ENCODE measurements at regions not wholly inside any gene's neighbourhood (a gene's known extent, or its start where the extent isn't known, plus 50 kb on each side); places are given as distances from the start of the nearest gene placed in this dataset.

GRCh38 chr14:28895389-28895788, 128.8 kb downstream of the FOXG1 start:
- Mint-ChIP-seq H3K36me3 (ENCODE audit: low read depth) (no peaks in the 10 kb centered on the region), H3K27ac (no peak overlapping the region), H3K27me3 (ENCODE audit: low read depth) (no peaks in the 10 kb centered on the region), H3K4me1 (ENCODE audit: low read depth) (no peaks in the 10 kb centered on the region), H3K4me3 (no peak overlapping the region), H3K9me3 (ENCODE audit: insufficient read depth) (no peaks in the 10 kb centered on the region)
- ChIA-PET CTCF (no interaction called here), POLR2A (no interaction called here)
- no peak for DNase-seq
- ATAC-seq = no peak

- H3K36me3 Mint-ChIP-seq (ENCODE audit: low read depth) = no peaks in the 10 kb centered on the region
- H3K27me3 Mint-ChIP-seq (ENCODE audit: low read depth) = no peaks in the 10 kb centered on the region
- POLR2A ChIA-PET = no interaction called here
- H3K4me1 Mint-ChIP-seq (ENCODE audit: low read depth) = no peaks in the 10 kb centered on the region
- DNase-seq (no peak), ATAC-seq (no peak)
- H3K27ac Mint-ChIP-seq = no peak overlapping the region
- H3K4me3 Mint-ChIP-seq = no peak overlapping the region
- H3K9me3 Mint-ChIP-seq (ENCODE audit: insufficient read depth) = no peaks in the 10 kb centered on the region
- CTCF ChIA-PET = no interaction called here
Observed at GRCh38 chr14:28896337-28896736, 129.8 kb downstream of the FOXG1 start.

GRCh38 chr14:28901631-28902030, 135.0 kb downstream of the FOXG1 start:
- DNase-seq (no peak), ATAC-seq (no peak)
- H3K4me3 Mint-ChIP-seq = no peak overlapping the region
- H3K4me1 Mint-ChIP-seq (ENCODE audit: low read depth) = no peaks in the 10 kb centered on the region
- POLR2A ChIA-PET = no interaction called here
- no peaks in the 10 kb centered on the region for H3K27me3 Mint-ChIP-seq (ENCODE audit: low read depth)
- no peak overlapping the region for H3K27ac Mint-ChIP-seq
- CTCF ChIA-PET = no interaction called here
- no peaks in the 10 kb centered on the region for H3K36me3 Mint-ChIP-seq (ENCODE audit: low read depth)
- H3K9me3 Mint-ChIP-seq (ENCODE audit: insufficient read depth) = peaks cover 9% of the 10 kb centered on the region

GRCh38 chr14:28902930-28903329, 136.3 kb downstream of the FOXG1 start:
- ChIA-PET POLR2A (no interaction called here), CTCF (no interaction called here)
- no peak for ATAC-seq
- Mint-ChIP-seq H3K4me1 (ENCODE audit: low read depth) (no peaks in the 10 kb centered on the region), H3K4me3 (no peak overlapping the region), H3K9me3 (ENCODE audit: insufficient read depth) (peaks cover 17% of the 10 kb centered on the region), H3K36me3 (ENCODE audit: low read depth) (no peaks in the 10 kb centered on the region), H3K27me3 (ENCODE audit: low read depth) (no peaks in the 10 kb centered on the region), H3K27ac (no peak overlapping the region)
- no peak for DNase-seq

GRCh38 chr14:28911521-28911920, 144.9 kb downstream of the FOXG1 start:
- Mint-ChIP-seq H3K27ac (no peak overlapping the region), H3K9me3 (ENCODE audit: insufficient read depth) (peaks cover 23% of the 10 kb centered on the region), H3K27me3 (ENCODE audit: low read depth) (no peaks in the 10 kb centered on the region), H3K4me1 (ENCODE audit: low read depth) (no peaks in the 10 kb centered on the region), H3K4me3 (no peak overlapping the region), H3K36me3 (ENCODE audit: low read depth) (no peaks in the 10 kb centered on the region)
- POLR2A ChIA-PET = no interaction called here
- DNase-seq (no peak), ATAC-seq (no peak)
- CTCF ChIA-PET = no interaction called here

- Mint-ChIP-seq H3K27me3 (ENCODE audit: low read depth) (no peaks in the 10 kb centered on the region), H3K4me1 (ENCODE audit: low read depth) (no peaks in the 10 kb centered on the region), H3K4me3 (no peak overlapping the region), H3K9me3 (ENCODE audit: insufficient read depth) (peaks cover 14% of the 10 kb centered on the region), H3K27ac (no peak overlapping the region), H3K36me3 (ENCODE audit: low read depth) (no peaks in the 10 kb centered on the region)
- ATAC-seq = no peak
- DNase-seq = no peak
- ChIA-PET CTCF (no interaction called here), POLR2A (no interaction called here)
Observed at GRCh38 chr14:28913056-28913455, 146.5 kb downstream of the FOXG1 start.

GRCh38 chr14:28926122-28926521, 159.5 kb downstream of the FOXG1 start:
- Mint-ChIP-seq H3K4me3 (no peak overlapping the region), H3K9me3 (ENCODE audit: insufficient read depth) (peaks cover 4% of the 10 kb centered on the region), H3K27ac (no peak overlapping the region), H3K36me3 (ENCODE audit: low read depth) (no peaks in the 10 kb centered on the region), H3K4me1 (ENCODE audit: low read depth) (no peaks in the 10 kb centered on the region), H3K27me3 (ENCODE audit: low read depth) (no peaks in the 10 kb centered on the region)
- ATAC-seq (no peak), DNase-seq (no peak)
- ChIA-PET CTCF (no interaction called here), POLR2A (no interaction called here)

- ChIA-PET CTCF (no interaction called here), POLR2A (no interaction called here)
- ATAC-seq = no peak
- Mint-ChIP-seq H3K4me3 (no peak overlapping the region), H3K4me1 (ENCODE audit: low read depth) (no peaks in the 10 kb centered on the region), H3K9me3 (ENCODE audit: insufficient read depth) (peaks cover 21% of the 10 kb centered on the region), H3K27ac (no peak overlapping the region), H3K27me3 (ENCODE audit: low read depth) (no peaks in the 10 kb centered on the region), H3K36me3 (ENCODE audit: low read depth) (no peaks in the 10 kb centered on the region)
- no peak for DNase-seq
Observed at GRCh38 chr14:28931999-28932398, 165.4 kb downstream of the FOXG1 start.

GRCh38 chr14:28936601-28937000, 170.0 kb downstream of the FOXG1 start:
- Mint-ChIP-seq H3K9me3 (ENCODE audit: insufficient read depth) (peaks cover 21% of the 10 kb centered on the region), H3K36me3 (ENCODE audit: low read depth) (no peaks in the 10 kb centered on the region), H3K4me3 (no peak overlapping the region), H3K27ac (no peak overlapping the region), H3K27me3 (ENCODE audit: low read depth) (no peaks in the 10 kb centered on the region), H3K4me1 (ENCODE audit: low read depth) (no peaks in the 10 kb centered on the region)
- ChIA-PET CTCF (no interaction called here), POLR2A (no interaction called here)
- ATAC-seq (no peak), DNase-seq (no peak)

GRCh38 chr14:28941758-28942157, 175.2 kb downstream of the FOXG1 start:
- Mint-ChIP-seq H3K27me3 (ENCODE audit: low read depth) (no peaks in the 10 kb centered on the region), H3K9me3 (ENCODE audit: insufficient read depth) (peaks cover 4% of the 10 kb centered on the region), H3K4me1 (ENCODE audit: low read depth) (no peaks in the 10 kb centered on the region), H3K36me3 (ENCODE audit: low read depth) (no peaks in the 10 kb centered on the region), H3K27ac (no peak overlapping the region), H3K4me3 (no peak overlapping the region)
- DNase-seq (no peak), ATAC-seq (no peak)
- ChIA-PET CTCF (no interaction called here), POLR2A (no interaction called here)

GRCh38 chr14:28944605-28945004, 178.0 kb downstream of the FOXG1 start:
- no peak for DNase-seq
- CTCF ChIA-PET = no interaction called here
- no peaks in the 10 kb centered on the region for H3K27me3 Mint-ChIP-seq (ENCODE audit: low read depth)
- H3K36me3 Mint-ChIP-seq (ENCODE audit: low read depth) = no peaks in the 10 kb centered on the region
- no peak for ATAC-seq
- no peaks in the 10 kb centered on the region for H3K4me1 Mint-ChIP-seq (ENCODE audit: low read depth)
- H3K4me3 Mint-ChIP-seq = no peak overlapping the region
- H3K27ac Mint-ChIP-seq = no peak overlapping the region
- H3K9me3 Mint-ChIP-seq (ENCODE audit: insufficient read depth) = peaks cover 7% of the 10 kb centered on the region
- POLR2A ChIA-PET = no interaction called here

- ATAC-seq (no peak), DNase-seq (no peak)
- H3K36me3 Mint-ChIP-seq (ENCODE audit: low read depth) = no peaks in the 10 kb centered on the region
- no peak overlapping the region for H3K27ac Mint-ChIP-seq
- no peaks in the 10 kb centered on the region for H3K4me1 Mint-ChIP-seq (ENCODE audit: low read depth)
- H3K4me3 Mint-ChIP-seq = no peak overlapping the region
- H3K9me3 Mint-ChIP-seq (ENCODE audit: insufficient read depth) = peaks cover 4% of the 10 kb centered on the region
- ChIA-PET CTCF (interaction anchor here (0.7 kb wide), 1 partner anchor 18 kb away, joined by 3 read pairs; no protein-coding TSS in a partner anchor), POLR2A (no interaction called here)
- H3K27me3 Mint-ChIP-seq (ENCODE audit: low read depth) = no peaks in the 10 kb centered on the region
Observed at GRCh38 chr14:28946267-28946666, 179.7 kb downstream of the FOXG1 start.

GRCh38 chr14:28949503-28949902, 182.9 kb downstream of the FOXG1 start:
- H3K27me3 Mint-ChIP-seq (ENCODE audit: low read depth) = no peaks in the 10 kb centered on the region
- no peaks in the 10 kb centered on the region for H3K4me1 Mint-ChIP-seq (ENCODE audit: low read depth)
- ATAC-seq = no peak
- no peaks in the 10 kb centered on the region for H3K36me3 Mint-ChIP-seq (ENCODE audit: low read depth)
- DNase-seq = no peak
- H3K9me3 Mint-ChIP-seq (ENCODE audit: insufficient read depth) = peaks cover 4% of the 10 kb centered on the region
- no peak overlapping the region for H3K4me3 Mint-ChIP-seq
- H3K27ac Mint-ChIP-seq = no peak overlapping the region
- ChIA-PET POLR2A (no interaction called here), CTCF (no interaction called here)

Data from activated CD8-positive, alpha-beta T cell treated with anti-CD3 and anti-CD28 coated beads, Interleukin-2, amount 10 ng/mL, durations not matched to agents 7 days and 5 days (primary cell).